ENCODE measurements at regions not wholly inside any gene's neighbourhood (a gene's known extent, or its start where the extent isn't known, plus 50 kb on each side); places are given as distances from the start of the nearest gene placed in this dataset.

GRCh38 chr1:209219791-209220524 lies 363.6 kb upstream of the CAMK1G start:
- no peak for TF ChIP-seq STAT1 (IDR thresholded peaks at IDR 0.05; ENCODE audit: unreplicated experiment)
- TF ChIP-seq ZNF114 (CRISPR knock-in tag; IDR thresholded peaks at IDR 0.05), result no peak
- TF ChIP-seq POLR2AphosphoS5 (IDR thresholded peaks at IDR 0.05; ENCODE audit: low read depth), result no peak
- no peak for TF ChIP-seq EZH2phosphoT487 (IDR thresholded peaks at IDR 0.05; ENCODE audit: unreplicated experiment)
- no peak overlapping the region for H3K4me2 ChIP-seq
- ATAC-seq (no peak), DNase-seq (ENCODE audit: low spot score) (no peak)
- no peaks in the 10 kb centered on the region for H3K36me3 Mint-ChIP-seq (ENCODE audit: low read depth)
- H4K20me1 ChIP-seq (replicated peaks; ENCODE audit: insufficient read depth), result no peaks in the 10 kb centered on the region
- H3K4me1 ChIP-seq (ENCODE audit: insufficient read depth), result no peaks in the 10 kb centered on the region
- H3K79me2 ChIP-seq (replicated peaks; ENCODE audit: insufficient read depth), result no peaks in the 10 kb centered on the region
- peaks cover 4% of the 10 kb centered on the region for H3K27me3 Mint-ChIP-seq (ENCODE audit: insufficient read depth, low read depth, poor library complexity)
- no peak overlapping the region for H3K27ac Mint-ChIP-seq
- no peak overlapping the region for H3K27ac ChIP-seq (ENCODE audit: low read depth)
- H3F3A ChIP-seq (replicated peaks; ENCODE audit: low read depth), result no peaks in the 10 kb centered on the region
- peak overlapping the region; percentile 81; the same call in 1 of the 2 replicates for H2AFZ ChIP-seq
- no peaks in the 10 kb centered on the region for H3K9me3 Mint-ChIP-seq
- H3K4me3 ChIP-seq, result no peak overlapping the region
- H3K4me3 Mint-ChIP-seq, result no peak overlapping the region
- H3K27me3 ChIP-seq (ENCODE audit: insufficient read depth), result no peaks in the 10 kb centered on the region
- H3K36me3 ChIP-seq (ENCODE audit: insufficient read depth), result no peaks in the 10 kb centered on the region
- 0 out of 2 replicates have a peak, but pooled peaks cover 7% of the 10 kb centered on the region for H3K9me2 ChIP-seq (ENCODE audit: insufficient read depth)
- H3K4me1 Mint-ChIP-seq, result no peaks in the 10 kb centered on the region

GRCh38 chr1:209222826-209223225 lies 360.7 kb upstream of the CAMK1G start:
- Histone ChIP-seq H3K9me2 (ENCODE audit: insufficient read depth) (0 out of 2 replicates have a peak, but pooled peaks cover 9% of the 10 kb centered on the region), H3K4me1 (ENCODE audit: insufficient read depth) (peaks cover 11% of the 10 kb centered on the region; the same call in 1 of the 2 replicates), H3K79me2 (replicated peaks; ENCODE audit: insufficient read depth) (no peaks in the 10 kb centered on the region), H3K27ac (ENCODE audit: low read depth) (no peak overlapping the region), H2AFZ (no peak overlapping the region), H4K20me1 (replicated peaks; ENCODE audit: insufficient read depth) (no peaks in the 10 kb centered on the region), H3K4me3 (no peak overlapping the region), H3F3A (replicated peaks; ENCODE audit: low read depth) (no peaks in the 10 kb centered on the region), H3K4me2 (no peak overlapping the region), H3K27me3 (ENCODE audit: insufficient read depth) (no peaks in the 10 kb centered on the region), H3K36me3 (ENCODE audit: insufficient read depth) (no peaks in the 10 kb centered on the region)
- Mint-ChIP-seq H3K4me1 (peaks cover 8% of the 10 kb centered on the region), H3K27me3 (ENCODE audit: insufficient read depth, low read depth, poor library complexity) (peaks cover 2% of the 10 kb centered on the region), H3K36me3 (ENCODE audit: low read depth) (no peaks in the 10 kb centered on the region), H3K27ac (no peak overlapping the region), H3K4me3 (no peak overlapping the region), H3K9me3 (no peaks in the 10 kb centered on the region)
- DNase-seq (ENCODE audit: low spot score), result no peak
- no peak for ATAC-seq
- TF ChIP-seq EZH2phosphoT487 (IDR thresholded peaks at IDR 0.05; ENCODE audit: unreplicated experiment) (no peak), ETS1 (IDR thresholded peaks at IDR 0.05) (no peak), ZNF114 (CRISPR knock-in tag; IDR thresholded peaks at IDR 0.05) (no peak), ZNF331 (CRISPR knock-in tag; IDR thresholded peaks at IDR 0.05; ENCODE audit: low read depth) (no peak), JUNB (IDR thresholded peaks at IDR 0.05; ENCODE audit: unreplicated experiment) (no peak), NANOG (IDR thresholded peaks at IDR 0.05; ENCODE audit: borderline replicate concordance) (no peak), CREB1 (CRISPR knock-in tag; IDR thresholded peaks at IDR 0.05; ENCODE audit: low read depth) (no peak), ZNF462 (CRISPR knock-in tag; IDR thresholded peaks at IDR 0.05) (no peak), EZH2 (IDR thresholded peaks at IDR 0.05; ENCODE audit: low read depth, unreplicated experiment) (no peak), CTCF (conservative IDR thresholded peaks at IDR 0.05; ENCODE audit: low read depth in 2 of 2) (no peak)

All from GM23338 (cell line).